ENCODE measurements at regions not wholly inside any gene's neighbourhood (a gene's known extent, or its start where the extent isn't known, plus 50 kb on each side); places are given as distances from the start of the nearest gene placed in this dataset.

- ATAC-seq (ENCODE audit: insufficient read depth, low FRiP score) (no peak), DNase-seq (no peak)
- H3K27ac ChIP-seq (ENCODE audit: low read depth in 1 of 2, low read length in 1 of 2), result no peak overlapping the region
- H3K4me3 ChIP-seq, result no peak overlapping the region
- H3K9me3 ChIP-seq (ENCODE audit: control insufficient read depth in 4 of 4, insufficient read depth in 3 of 4, low read length in 3 of 4), result peaks cover 0 to 8% (median 2%) of the 10 kb centered on the region in 4 donors
- peaks cover 0 to 2% (median 0%) of the 10 kb centered on the region in 5 donors for H3K4me1 ChIP-seq (ENCODE audit: control insufficient read depth in 5 of 5, insufficient read depth in 5 of 5, low read length in 5 of 5)
- WGBS, 2 donors, result 78 to 90% methylated on average over 2 of the region's 2 CpGs
- TF ChIP-seq CTCF (IDR thresholded peaks at IDR 0.05; ENCODE audit: control extremely low read depth, extremely low read depth), result no peak
- H3K9ac ChIP-seq (ENCODE audit: insufficient read depth in 1 of 2, low read length in 2 of 2), result no peak overlapping the region
- no peaks in the 10 kb centered on the region for H3K27me3 ChIP-seq (ENCODE audit: control insufficient read depth in 3 of 3, insufficient read depth in 3 of 3, low read length in 2 of 3)
- peaks cover 0 to 10% (median 2%) of the 10 kb centered on the region in 4 donors for H3K36me3 ChIP-seq (ENCODE audit: control insufficient read depth in 4 of 4, insufficient read depth in 4 of 4, low read length in 4 of 4)
Observed at GRCh38 chr14:101010835-101011234, 107.3 kb upstream of the RTL1 start.

- Histone ChIP-seq H3K4me3 (no peak overlapping the region), H3K4me1 (ENCODE audit: control insufficient read depth in 5 of 5, insufficient read depth in 5 of 5, low read length in 5 of 5) (peaks cover 0 to 5% (median 0%) of the 10 kb centered on the region in 5 donors), H3K9me3 (ENCODE audit: control insufficient read depth in 4 of 4, insufficient read depth in 3 of 4, low read length in 3 of 4) (peaks cover 0 to 5% (median under 1%) of the 10 kb centered on the region in 4 donors), H3K9ac (ENCODE audit: insufficient read depth in 1 of 2, low read length in 2 of 2) (no peak overlapping the region), H3K36me3 (ENCODE audit: control insufficient read depth in 4 of 4, insufficient read depth in 4 of 4, low read length in 4 of 4) (peaks cover 0 to 3% (median 0%) of the 10 kb centered on the region in 4 donors), H3K27me3 (ENCODE audit: control insufficient read depth in 3 of 3, insufficient read depth in 3 of 3, low read length in 2 of 3) (no peaks in the 10 kb centered on the region), H3K27ac (ENCODE audit: low read depth in 1 of 2, low read length in 1 of 2) (no peak overlapping the region)
- TF ChIP-seq CTCF (IDR thresholded peaks at IDR 0.05; ENCODE audit: control extremely low read depth, extremely low read depth), result no peak
- ATAC-seq (ENCODE audit: insufficient read depth, low FRiP score), result no peak
- WGBS, 2 donors, result 83 to 100% methylated on average over 1 of the region's 1 CpG
- peak in 2 of 3 donors; percentile 16 to 41 for DNase-seq
Observed at GRCh38 chr14:101017209-101017608, 113.7 kb upstream of the RTL1 start.

- 92 to 94% methylated on average over 13 of the region's 13 CpGs for WGBS, 2 donors
- H3K9ac ChIP-seq (ENCODE audit: insufficient read depth in 1 of 2, low read length in 2 of 2), result no peak overlapping the region
- H3K4me1 ChIP-seq (ENCODE audit: control insufficient read depth in 5 of 5, insufficient read depth in 5 of 5, low read length in 5 of 5), result peaks cover 0 to 5% (median 0%) of the 10 kb centered on the region in 5 donors
- H3K9me3 ChIP-seq (ENCODE audit: control insufficient read depth in 4 of 4, insufficient read depth in 3 of 4, low read length in 3 of 4), result peaks cover 0 to 5% (median 0%) of the 10 kb centered on the region in 4 donors
- no peak overlapping the region for H3K4me3 ChIP-seq
- no peaks in the 10 kb centered on the region for H3K36me3 ChIP-seq (ENCODE audit: control insufficient read depth in 4 of 4, insufficient read depth in 4 of 4, low read length in 4 of 4)
- DNase-seq (no peak), ATAC-seq (ENCODE audit: insufficient read depth, low FRiP score) (no peak)
- no peak for TF ChIP-seq CTCF (IDR thresholded peaks at IDR 0.05; ENCODE audit: control extremely low read depth, extremely low read depth)
- H3K27me3 ChIP-seq (ENCODE audit: control insufficient read depth in 3 of 3, insufficient read depth in 3 of 3, low read length in 2 of 3), result no peaks in the 10 kb centered on the region
- H3K27ac ChIP-seq (ENCODE audit: low read depth in 1 of 2, low read length in 1 of 2), result no peak overlapping the region
Observed at GRCh38 chr14:101017806-101018560, 114.5 kb upstream of the RTL1 start.
